OCI-LY1 (cell line): ENCODE measurements at regions not wholly inside any gene's neighbourhood (a gene's known extent, or its start where the extent isn't known, plus 50 kb on each side); places are given as distances from the start of the nearest gene placed in this dataset.

ENCODE experiments used
- EZH2 ChIP-seq: fragments of 200-600 bp; sonication (generic), shearing (Covaris generic); IDR thresholded peaks from 2 replicates; pipeline ENCODE4 v1.8.0; 2017; ENCODE audit warnings: borderline replicate concordance, mixed run types, mild to moderate bottlenecking, antibody characterized with exemption, low read length, moderate library complexity, mixed read lengths
- TF ChIP-seq, protein P1 (sequence below): fragments of 200-600 bp; sonication (generic), shearing (Covaris generic); IDR thresholded peaks from 2 replicates; pipeline ENCODE4 v1.5.1; 2017; ENCODE audit warnings: mild to moderate bottlenecking, antibody characterized with exemption, low read length, moderate library complexity, mixed read lengths

DNA sequence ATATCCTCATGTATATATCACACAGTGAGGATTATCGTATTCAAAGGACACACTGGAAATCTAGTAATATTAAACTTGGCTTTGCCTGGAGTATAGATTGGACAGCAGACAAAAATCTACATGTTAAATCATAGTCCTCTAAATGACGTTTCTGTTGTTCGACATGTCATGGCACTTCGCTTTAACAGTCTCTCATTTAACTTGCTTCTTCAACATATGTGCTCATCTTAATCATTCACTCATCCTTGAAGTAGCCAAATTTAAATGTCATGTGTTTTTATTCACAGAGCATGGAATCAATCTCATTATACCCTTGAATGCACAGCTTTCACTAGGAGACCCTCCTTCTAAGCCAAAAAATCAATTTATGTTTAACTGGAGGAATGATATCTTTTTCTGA lies 417.0 kb upstream of the CNTN6 start:
- no peak for TF ChIP-seq EZH2
- TF ChIP-seq, protein P1, sequence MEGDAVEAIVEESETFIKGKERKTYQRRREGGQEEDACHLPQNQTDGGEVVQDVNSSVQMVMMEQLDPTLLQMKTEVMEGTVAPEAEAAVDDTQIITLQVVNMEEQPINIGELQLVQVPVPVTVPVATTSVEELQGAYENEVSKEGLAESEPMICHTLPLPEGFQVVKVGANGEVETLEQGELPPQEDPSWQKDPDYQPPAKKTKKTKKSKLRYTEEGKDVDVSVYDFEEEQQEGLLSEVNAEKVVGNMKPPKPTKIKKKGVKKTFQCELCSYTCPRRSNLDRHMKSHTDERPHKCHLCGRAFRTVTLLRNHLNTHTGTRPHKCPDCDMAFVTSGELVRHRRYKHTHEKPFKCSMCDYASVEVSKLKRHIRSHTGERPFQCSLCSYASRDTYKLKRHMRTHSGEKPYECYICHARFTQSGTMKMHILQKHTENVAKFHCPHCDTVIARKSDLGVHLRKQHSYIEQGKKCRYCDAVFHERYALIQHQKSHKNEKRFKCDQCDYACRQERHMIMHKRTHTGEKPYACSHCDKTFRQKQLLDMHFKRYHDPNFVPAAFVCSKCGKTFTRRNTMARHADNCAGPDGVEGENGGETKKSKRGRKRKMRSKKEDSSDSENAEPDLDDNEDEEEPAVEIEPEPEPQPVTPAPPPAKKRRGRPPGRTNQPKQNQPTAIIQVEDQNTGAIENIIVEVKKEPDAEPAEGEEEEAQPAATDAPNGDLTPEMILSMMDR = no peak
